SK-N-SH treated with all-trans-retinoic acid at 6 μM for 48 hours (cell line): ENCODE measurements at regions not wholly inside any gene's neighbourhood (a gene's known extent, or its start where the extent isn't known, plus 50 kb on each side); places are given as distances from the start of the nearest gene placed in this dataset.

Source experiments
- PPARA ChIP-seq: fragments of 250-450 bp; sonication (Bioruptor Pico); IDR thresholded peaks from 2 replicates; pipeline ENCODE4 v1.5.0; 2020; ENCODE audit warnings: mild to moderate bottlenecking, borderline replicate concordance
- SNAI2 ChIP-seq: fragments of 250-450 bp; sonication (Bioruptor Pico); IDR thresholded peaks from 2 replicates; pipeline ENCODE4 v1.5.0; 2020; ENCODE audit warnings: mild to moderate bottlenecking, moderate library complexity
- TOX ChIP-seq: fragments of 250-450 bp; sonication (Bioruptor Pico); IDR thresholded peaks from 2 replicates; pipeline ENCODE4 v1.8.0; 2021; ENCODE audit warnings: mild to moderate bottlenecking, moderate library complexity, borderline replicate concordance
- ZFP30 ChIP-seq: fragments of 450-650 bp; formaldehyde crosslinking; IDR thresholded peaks from 2 replicates; pipeline ENCODE4 v1.5.0; 2022; ENCODE audit warnings: mild to moderate bottlenecking, moderate library complexity
- TF ChIP-seq, protein P1 (sequence below): fragments of 250-450 bp; sonication (Bioruptor Pico); IDR thresholded peaks from 2 replicates; pipeline ENCODE4 v1.8.0; 2021; ENCODE audit warnings: low read depth, mild to moderate bottlenecking, moderate library complexity, borderline replicate concordance
- TF ChIP-seq, protein P2 (sequence below): fragments of 250-450 bp; sonication (Bioruptor Pico); IDR thresholded peaks from 2 replicates; pipeline ENCODE4 v1.5.0; 2020; ENCODE audit warnings: mild to moderate bottlenecking, moderate library complexity
- TF ChIP-seq, protein P3 (sequence below): fragments of 250-450 bp; sonication (Bioruptor Pico); IDR thresholded peaks from 2 replicates; pipeline ENCODE4 v1.5.1; 2020; ENCODE audit warnings: low read depth, mild to moderate bottlenecking, moderate library complexity

DNA sequence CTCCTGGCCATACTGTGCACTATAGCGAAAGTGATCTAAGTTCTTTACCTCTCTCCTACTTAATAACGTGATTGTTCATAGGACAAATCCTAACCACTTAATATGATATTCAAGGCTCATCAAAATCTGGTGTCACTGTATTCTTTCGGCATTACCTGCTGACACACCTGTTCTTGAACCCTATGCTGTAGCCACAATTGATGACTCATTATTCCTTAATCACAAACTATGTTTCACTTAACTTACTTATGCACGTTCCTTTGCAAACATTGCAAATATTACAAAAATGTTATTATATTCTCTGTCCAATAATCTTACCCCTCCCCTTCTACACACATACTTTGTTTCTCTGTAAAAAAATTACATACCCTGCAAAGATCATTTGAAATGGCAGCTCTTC is 158.1 kb upstream of the ADRA1B start:
- TF ChIP-seq, protein P1, sequence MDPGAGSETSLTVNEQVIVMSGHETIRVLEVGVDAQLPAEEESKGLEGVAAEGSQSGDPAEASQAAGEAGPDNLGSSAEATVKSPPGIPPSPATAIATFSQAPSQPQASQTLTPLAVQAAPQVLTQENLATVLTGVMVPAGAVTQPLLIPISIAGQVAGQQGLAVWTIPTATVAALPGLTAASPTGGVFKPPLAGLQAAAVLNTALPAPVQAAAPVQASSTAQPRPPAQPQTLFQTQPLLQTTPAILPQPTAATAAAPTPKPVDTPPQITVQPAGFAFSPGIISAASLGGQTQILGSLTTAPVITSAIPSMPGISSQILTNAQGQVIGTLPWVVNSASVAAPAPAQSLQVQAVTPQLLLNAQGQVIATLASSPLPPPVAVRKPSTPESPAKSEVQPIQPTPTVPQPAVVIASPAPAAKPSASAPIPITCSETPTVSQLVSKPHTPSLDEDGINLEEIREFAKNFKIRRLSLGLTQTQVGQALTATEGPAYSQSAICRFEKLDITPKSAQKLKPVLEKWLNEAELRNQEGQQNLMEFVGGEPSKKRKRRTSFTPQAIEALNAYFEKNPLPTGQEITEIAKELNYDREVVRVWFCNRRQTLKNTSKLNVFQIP (CRISPR knock-in tag) = no peak
- TF ChIP-seq, protein P2, sequence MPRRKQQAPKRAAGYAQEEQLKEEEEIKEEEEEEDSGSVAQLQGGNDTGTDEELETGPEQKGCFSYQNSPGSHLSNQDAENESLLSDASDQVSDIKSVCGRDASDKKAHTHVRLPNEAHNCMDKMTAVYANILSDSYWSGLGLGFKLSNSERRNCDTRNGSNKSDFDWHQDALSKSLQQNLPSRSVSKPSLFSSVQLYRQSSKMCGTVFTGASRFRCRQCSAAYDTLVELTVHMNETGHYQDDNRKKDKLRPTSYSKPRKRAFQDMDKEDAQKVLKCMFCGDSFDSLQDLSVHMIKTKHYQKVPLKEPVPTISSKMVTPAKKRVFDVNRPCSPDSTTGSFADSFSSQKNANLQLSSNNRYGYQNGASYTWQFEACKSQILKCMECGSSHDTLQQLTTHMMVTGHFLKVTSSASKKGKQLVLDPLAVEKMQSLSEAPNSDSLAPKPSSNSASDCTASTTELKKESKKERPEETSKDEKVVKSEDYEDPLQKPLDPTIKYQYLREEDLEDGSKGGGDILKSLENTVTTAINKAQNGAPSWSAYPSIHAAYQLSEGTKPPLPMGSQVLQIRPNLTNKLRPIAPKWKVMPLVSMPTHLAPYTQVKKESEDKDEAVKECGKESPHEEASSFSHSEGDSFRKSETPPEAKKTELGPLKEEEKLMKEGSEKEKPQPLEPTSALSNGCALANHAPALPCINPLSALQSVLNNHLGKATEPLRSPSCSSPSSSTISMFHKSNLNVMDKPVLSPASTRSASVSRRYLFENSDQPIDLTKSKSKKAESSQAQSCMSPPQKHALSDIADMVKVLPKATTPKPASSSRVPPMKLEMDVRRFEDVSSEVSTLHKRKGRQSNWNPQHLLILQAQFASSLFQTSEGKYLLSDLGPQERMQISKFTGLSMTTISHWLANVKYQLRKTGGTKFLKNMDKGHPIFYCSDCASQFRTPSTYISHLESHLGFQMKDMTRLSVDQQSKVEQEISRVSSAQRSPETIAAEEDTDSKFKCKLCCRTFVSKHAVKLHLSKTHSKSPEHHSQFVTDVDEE = no peak
- TF ChIP-seq TOX (CRISPR knock-in tag) (no peak), PPARA (CRISPR knock-in tag) (no peak), ZFP30 (no peak), SNAI2 (CRISPR knock-in tag) (no peak)
- TF ChIP-seq, protein P3, sequence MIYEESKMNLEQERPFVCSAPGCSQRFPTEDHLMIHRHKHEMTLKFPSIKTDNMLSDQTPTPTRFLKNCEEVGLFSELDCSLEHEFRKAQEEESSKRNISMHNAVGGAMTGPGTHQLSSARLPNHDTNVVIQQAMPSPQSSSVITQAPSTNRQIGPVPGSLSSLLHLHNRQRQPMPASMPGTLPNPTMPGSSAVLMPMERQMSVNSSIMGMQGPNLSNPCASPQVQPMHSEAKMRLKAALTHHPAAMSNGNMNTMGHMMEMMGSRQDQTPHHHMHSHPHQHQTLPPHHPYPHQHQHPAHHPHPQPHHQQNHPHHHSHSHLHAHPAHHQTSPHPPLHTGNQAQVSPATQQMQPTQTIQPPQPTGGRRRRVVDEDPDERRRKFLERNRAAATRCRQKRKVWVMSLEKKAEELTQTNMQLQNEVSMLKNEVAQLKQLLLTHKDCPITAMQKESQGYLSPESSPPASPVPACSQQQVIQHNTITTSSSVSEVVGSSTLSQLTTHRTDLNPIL (CRISPR knock-in tag) = no peak
